SU-DHL-6 (cell line): ENCODE measurements at regions not wholly inside any gene's neighbourhood (a gene's known extent, or its start where the extent isn't known, plus 50 kb on each side); places are given as distances from the start of the nearest gene placed in this dataset.

Experiments
- H2AFZ ChIP-seq: fragments of 200-600 bp; sonication (generic); 2 replicates; pipeline ENCODE4 v1.6.1; 2014; ENCODE audit warnings: low read depth, mild to moderate bottlenecking, moderate library complexity, mixed read lengths, antibody characterized with exemption, low read length; ENCODE audit not compliant: severe bottlenecking
- H3F3A ChIP-seq: fragments of 200-600 bp; shearing (Covaris generic); 2 replicates; pipeline ENCODE4 v1.6.0; 2016; ENCODE audit warnings: antibody characterized with exemption, mild to moderate bottlenecking; ENCODE audit not compliant: insufficient read depth
- H3K27ac ChIP-seq: fragments of 200-600 bp; sonication (generic); 2 replicates; pipeline ENCODE4 v1.5.1; 2016; ENCODE audit warnings: low read depth, mild to moderate bottlenecking, low read length, moderate library complexity, mixed read lengths
- H3K27me3 ChIP-seq: fragments of 200-600 bp; sonication (generic), shearing (Covaris generic); 2 replicates; pipeline ENCODE4 v1.6.0; 2014; ENCODE audit warnings: mild to moderate bottlenecking, low read length
- H3K36me3 ChIP-seq: fragments of 200-600 bp; sonication (generic); 2 replicates; pipeline ENCODE4 v1.6.1; 2014; ENCODE audit warnings: mild to moderate bottlenecking, low read length, mixed read lengths
- H3K4me2 ChIP-seq: fragments of 300-600, 200-600 bp; shearing (Covaris generic), sonication (generic); 2 replicates; pipeline ENCODE4 v1.6.0; 2014; ENCODE audit warnings: low read length, low read depth, mild to moderate bottlenecking; ENCODE audit not compliant: poor library complexity, severe bottlenecking
- H3K4me3 ChIP-seq: fragments of 200-600 bp; sonication (generic); 2 replicates; pipeline ENCODE4 v1.5.1; 2014; ENCODE audit warnings: antibody characterized with exemption, low read length, mild to moderate bottlenecking, mixed read lengths; ENCODE audit not compliant: insufficient read depth, poor library complexity, severe bottlenecking
- H3K79me2 ChIP-seq: fragments of 200-600 bp; sonication (generic); 2 replicates; pipeline ENCODE4 v1.6.1; 2014; ENCODE audit warnings: mild to moderate bottlenecking, low read length, moderate library complexity; ENCODE audit not compliant: insufficient read depth
- H3K9ac ChIP-seq: fragments of 200-600 bp; sonication (generic); 2 replicates; pipeline ENCODE4 v1.7.0; 2014; ENCODE audit warnings: mild to moderate bottlenecking, low read length
- H3K9me2 ChIP-seq: fragments of 200-600 bp; sonication (generic); replicated peaks from 2 replicates; pipeline ENCODE4 v1.6.1; 2014; ENCODE audit warnings: low read length; ENCODE audit not compliant: insufficient read depth
- H3K9me3 ChIP-seq: fragments of 200-600 bp; sonication (generic); 2 replicates; pipeline ENCODE4 v1.6.1; 2014; ENCODE audit warnings: low read length, mixed read lengths; ENCODE audit not compliant: insufficient read depth
- H4K20me1 ChIP-seq: fragments of 200-600 bp; sonication (generic); 2 replicates; pipeline ENCODE4 v1.6.1; 2014; ENCODE audit warnings: low read depth, mild to moderate bottlenecking, antibody characterized with exemption, low read length, moderate library complexity, mixed read lengths
- CTCF ChIP-seq: fragments of 200-600 bp; sonication (generic); IDR thresholded peaks from one replicate; pipeline ENCODE4 v1.5.1; 2017; ENCODE audit warnings: antibody characterized with exemption, mild to moderate bottlenecking, low read length, moderate library complexity; ENCODE audit not compliant: insufficient read depth, poor library complexity, severe bottlenecking
- EZH2phosphoT487 ChIP-seq: fragments of 200-600 bp; sonication (generic), shearing (Covaris generic); conservative IDR thresholded peaks from 2 replicates; pipeline ENCODE4 v1.6.1; 2018; ENCODE audit warnings: mild to moderate bottlenecking, antibody characterized with exemption, low read length, moderate library complexity, mixed read lengths

- H3K79me2 ChIP-seq, result no peaks in the 10 kb centered on the region
- no peak overlapping the region for H2AFZ ChIP-seq
- no peak for TF ChIP-seq CTCF
- no peak for TF ChIP-seq EZH2phosphoT487
- no peak overlapping the region for H3K4me2 ChIP-seq
- H4K20me1 ChIP-seq, result no peaks in the 10 kb centered on the region
- no peaks in the 10 kb centered on the region for H3F3A ChIP-seq
- H3K9me3 ChIP-seq, result peaks cover 4% of the 10 kb centered on the region; the same call in 1 of the 2 replicates
- no peaks in the 10 kb centered on the region for H3K27me3 ChIP-seq
- no peak overlapping the region for H3K9ac ChIP-seq
- no peak overlapping the region for H3K4me3 ChIP-seq
- H3K27ac ChIP-seq, result no peak overlapping the region
- no peaks in the 10 kb centered on the region for H3K9me2 ChIP-seq
- no peaks in the 10 kb centered on the region for H3K36me3 ChIP-seq
Measured at GRCh38 chr4:179536694-179537093, 2094.5 kb upstream of the AGA start.

- Histone ChIP-seq H3K9ac (no peak overlapping the region), H3F3A (no peaks in the 10 kb centered on the region), H3K27me3 (no peaks in the 10 kb centered on the region)
Measured at GRCh38 chr4:179539641-179540040, 2097.4 kb upstream of the AGA start.

DNA sequence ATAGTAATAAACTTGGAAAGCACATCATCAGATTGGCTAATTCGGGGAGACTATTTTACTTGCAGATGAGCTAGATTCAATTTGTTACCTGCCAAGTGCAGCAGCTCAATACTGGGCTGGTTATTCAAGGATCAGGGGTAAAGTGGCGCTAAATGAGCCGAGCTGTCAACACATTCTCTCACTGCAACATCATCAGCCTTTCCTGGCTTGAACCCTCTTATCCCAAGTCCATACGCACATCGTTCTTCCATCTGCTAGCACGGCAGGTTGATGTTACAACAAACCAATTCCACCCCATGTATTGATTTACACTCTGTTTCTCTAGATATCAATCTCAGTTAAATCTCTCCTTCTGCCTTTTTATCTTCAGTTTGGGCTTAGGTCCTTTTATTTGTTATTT, 2101.5 kb upstream of the AGA start:
- Histone ChIP-seq H3K36me3 (no peaks in the 10 kb centered on the region), H3K4me2 (no peak overlapping the region), H3K27me3 (no peaks in the 10 kb centered on the region), H3F3A (no peaks in the 10 kb centered on the region), H3K9ac (no peak overlapping the region), H3K4me3 (no peak overlapping the region), H3K27ac (no peak overlapping the region), H4K20me1 (no peaks in the 10 kb centered on the region), H3K9me3 (no peaks in the 10 kb centered on the region), H3K9me2 (no peaks in the 10 kb centered on the region), H2AFZ (no peak overlapping the region), H3K79me2 (no peaks in the 10 kb centered on the region)
- no peak for TF ChIP-seq CTCF
- TF ChIP-seq EZH2phosphoT487, result no peak

More at GRCh38 chr4:179539641-179540040, 2097.4 kb upstream of the AGA start:
- Histone ChIP-seq H3K79me2 (no peaks in the 10 kb centered on the region), H3K4me2 (no peak overlapping the region), H3K36me3 (no peaks in the 10 kb centered on the region), H3K27ac (no peak overlapping the region), H3K9me3 (peaks cover 2% of the 10 kb centered on the region; the same call in 1 of the 2 replicates), H3K4me3 (no peak overlapping the region), H3K9me2 (no peaks in the 10 kb centered on the region), H2AFZ (no peak overlapping the region), H4K20me1 (no peaks in the 10 kb centered on the region)
- TF ChIP-seq EZH2phosphoT487 (no peak), CTCF (no peak)
